ENCODE measurements at regions not wholly inside any gene's neighbourhood (a gene's known extent, or its start where the extent isn't known, plus 50 kb on each side); places are given as distances from the start of the nearest gene placed in this dataset.

GRCh38 chr11:28596816-28597215 lies 488.6 kb downstream of the METTL15 start:
- H3K36me3 Mint-ChIP-seq: no peaks in the 10 kb centered on the region
- POLR2A ChIA-PET: no interaction called here
- H3K4me1 Mint-ChIP-seq: no peaks in the 10 kb centered on the region

DNA sequence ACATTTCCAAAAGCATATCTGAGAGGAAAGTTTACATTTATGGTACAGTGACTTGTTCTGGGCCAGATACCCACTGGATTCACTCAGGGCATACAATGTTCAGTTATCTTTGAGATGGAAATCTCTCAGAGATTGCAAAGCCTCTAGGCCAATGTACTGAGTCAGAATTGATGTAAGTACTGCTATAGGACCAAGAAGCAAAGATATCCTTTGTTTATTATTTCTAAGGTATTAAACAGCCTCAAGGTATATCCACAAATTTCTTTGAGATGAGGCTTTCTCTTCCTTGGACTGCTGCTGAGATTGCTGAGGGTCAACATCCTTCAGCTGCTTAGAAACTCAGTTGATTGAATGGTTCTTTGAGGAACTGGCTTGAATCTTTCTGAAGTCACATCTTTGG lies 484.0 kb downstream of the METTL15 start:
- Mint-ChIP-seq H3K9me3 (peaks cover 0 to 24% (median 2%) of the 10 kb centered on the region in 9 donors), H3K4me1 (no peaks in the 10 kb centered on the region), H3K27me3 (peaks cover 0 to 18% (median 5%) of the 10 kb centered on the region in 5 donors), H3K36me3 (no peaks in the 10 kb centered on the region), H3K27ac (no peak overlapping the region), H3K4me3 (no peak overlapping the region)
- ATAC-seq (no peak), DNase-seq (no peak)
- POLR2A ChIA-PET: no interaction called here

More at GRCh38 chr11:28596816-28597215, 488.6 kb downstream of the METTL15 start:
- H3K4me3 Mint-ChIP-seq: no peak overlapping the region
- H3K9me3 Mint-ChIP-seq: peaks cover 0 to 19% (median 3%) of the 10 kb centered on the region in 9 donors
- H3K27ac Mint-ChIP-seq: no peak overlapping the region
- no peak for ATAC-seq
- no peak for DNase-seq
- peaks cover 0 to 18% (median 4%) of the 10 kb centered on the region in 5 donors for H3K27me3 Mint-ChIP-seq

- POLR2A ChIA-PET: no interaction called here
Measured at GRCh38 chr11:28584992-28585391, 476.8 kb downstream of the METTL15 start.

GRCh38 chr11:28582506-28582905 lies 474.3 kb downstream of the METTL15 start:
- no peaks in the 10 kb centered on the region for H3K27me3 Mint-ChIP-seq
- no peaks in the 10 kb centered on the region for H3K4me1 Mint-ChIP-seq
- ATAC-seq (no peak), DNase-seq (no peak)
- no peak overlapping the region for H3K27ac Mint-ChIP-seq
- POLR2A ChIA-PET: no interaction called here
- peaks cover 0 to 10% (median 0%) of the 10 kb centered on the region in 9 donors for H3K9me3 Mint-ChIP-seq
- H3K4me3 Mint-ChIP-seq: no peak overlapping the region
- no peaks in the 10 kb centered on the region for H3K36me3 Mint-ChIP-seq

More at GRCh38 chr11:28584992-28585391, 476.8 kb downstream of the METTL15 start:
- Mint-ChIP-seq H3K9me3 (peaks cover 0 to 10% (median 0%) of the 10 kb centered on the region in 9 donors), H3K27ac (no peak overlapping the region), H3K4me1 (no peaks in the 10 kb centered on the region), H3K36me3 (no peaks in the 10 kb centered on the region), H3K4me3 (no peak overlapping the region), H3K27me3 (no peaks in the 10 kb centered on the region)
- no peak for DNase-seq
- no peak for ATAC-seq

DNA sequence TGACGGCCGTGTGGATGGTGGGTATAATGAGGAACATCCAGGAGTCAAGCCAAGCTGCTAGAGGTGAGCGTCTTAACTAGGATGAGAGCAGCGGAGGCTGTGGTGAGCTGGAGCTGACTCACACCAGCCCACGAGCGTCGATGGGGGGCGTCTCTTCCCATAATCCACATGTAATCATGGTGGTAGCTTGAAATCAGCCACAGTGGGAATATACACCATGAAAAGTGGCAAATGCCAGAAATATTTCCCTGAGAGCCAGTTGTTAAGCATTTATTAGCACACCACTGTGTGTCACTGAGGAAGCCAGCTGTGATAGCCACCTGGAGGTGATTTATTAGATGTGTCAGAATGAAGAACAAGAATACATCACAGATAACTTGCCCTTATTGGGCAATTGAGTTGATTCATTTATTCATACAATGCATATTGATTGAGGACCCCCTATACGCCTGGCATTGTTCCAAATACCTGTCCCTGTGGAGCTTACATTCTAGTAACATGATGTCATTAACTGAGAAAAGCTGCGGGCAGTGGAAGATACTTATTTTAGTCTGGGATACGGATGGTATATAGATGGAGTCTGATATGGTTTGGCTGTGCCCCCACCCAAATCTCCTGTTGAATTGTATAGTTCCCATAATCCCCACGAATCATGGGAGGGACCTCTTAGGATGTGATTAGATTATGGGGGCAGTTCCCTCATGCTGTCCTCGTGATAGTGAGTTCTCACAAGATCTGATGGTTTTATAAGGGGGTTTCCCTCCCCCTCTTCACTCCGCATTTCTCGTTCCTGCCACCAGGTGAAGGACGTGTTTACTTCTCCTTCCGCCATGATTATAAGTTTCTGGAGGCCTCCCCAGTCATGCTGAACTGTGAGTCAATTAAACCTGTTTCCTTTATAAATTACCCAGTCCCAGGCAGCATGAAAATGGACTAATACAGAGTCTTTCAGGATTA lies 473.4 kb downstream of the METTL15 start:
- POLR2A ChIA-PET: no interaction called here
- Mint-ChIP-seq H3K27ac (no peak overlapping the region), H3K4me3 (no peak overlapping the region)

DNA sequence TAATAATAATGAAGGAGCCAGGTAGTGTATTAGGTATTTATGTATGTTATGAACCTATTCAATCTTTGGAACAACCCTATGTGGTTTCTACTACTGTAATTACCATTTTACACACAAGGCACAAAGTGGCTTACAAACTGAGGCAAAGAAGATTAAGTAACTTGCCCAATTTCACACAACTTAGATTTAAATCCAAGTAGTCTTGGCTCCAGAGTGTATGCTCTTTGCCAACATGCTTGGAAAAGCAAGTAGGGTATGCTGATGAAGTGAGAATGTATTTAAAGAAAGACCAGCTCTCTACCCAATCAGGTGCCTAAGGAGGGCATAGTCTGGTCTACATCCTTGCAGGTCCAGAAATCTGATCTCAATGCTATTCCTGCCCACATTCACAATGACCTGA lies 463.2 kb downstream of the METTL15 start:
- no peak for ATAC-seq
- Mint-ChIP-seq H3K4me1 (no peaks in the 10 kb centered on the region), H3K27ac (no peak overlapping the region), H3K36me3 (no peaks in the 10 kb centered on the region), H3K4me3 (no peak overlapping the region), H3K27me3 (peaks cover 0 to 10% (median 0%) of the 10 kb centered on the region in 5 donors), H3K9me3 (peaks cover 0 to 10% (median 4%) of the 10 kb centered on the region in 9 donors)
- POLR2A ChIA-PET: no interaction called here
- DNase-seq: no peak

More for the DNA sequence above, 473.4 kb downstream of the METTL15 start:
- Mint-ChIP-seq H3K9me3 (peaks cover 0 to 10% (median 0%) of the 10 kb centered on the region in 9 donors), H3K36me3 (no peaks in the 10 kb centered on the region), H3K27me3 (no peaks in the 10 kb centered on the region), H3K4me1 (no peaks in the 10 kb centered on the region)
- DNase-seq (no peak), ATAC-seq (no peak)

DNA sequence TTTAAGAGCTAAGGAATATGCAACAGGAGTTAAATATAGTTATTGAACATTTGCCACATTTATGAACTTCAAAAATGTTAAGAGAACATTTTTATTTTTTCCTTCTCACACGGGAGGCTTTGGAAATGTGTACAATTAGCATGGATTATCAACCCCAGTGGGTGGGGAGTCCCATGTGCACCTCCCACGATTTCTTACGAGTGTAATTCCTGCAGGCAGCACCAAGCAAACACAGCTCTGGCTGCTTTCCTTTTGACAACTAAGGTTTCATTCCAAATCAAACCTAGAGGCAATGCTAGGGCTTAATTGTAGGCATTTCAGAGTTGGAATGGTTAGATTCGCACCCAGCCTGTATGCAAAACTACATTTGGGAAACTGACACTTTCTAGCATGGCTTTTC lies 460.9 kb downstream of the METTL15 start:
- Mint-ChIP-seq H3K27me3 (peaks cover 0 to 10% (median 3%) of the 10 kb centered on the region in 5 donors), H3K27ac (no peak overlapping the region), H3K4me3 (no peak overlapping the region), H3K36me3 (no peaks in the 10 kb centered on the region), H3K9me3 (peaks cover 0 to 10% (median 4%) of the 10 kb centered on the region in 9 donors), H3K4me1 (no peaks in the 10 kb centered on the region)
- POLR2A ChIA-PET: no interaction called here
- DNase-seq: no peak
- no peak for ATAC-seq

DNA sequence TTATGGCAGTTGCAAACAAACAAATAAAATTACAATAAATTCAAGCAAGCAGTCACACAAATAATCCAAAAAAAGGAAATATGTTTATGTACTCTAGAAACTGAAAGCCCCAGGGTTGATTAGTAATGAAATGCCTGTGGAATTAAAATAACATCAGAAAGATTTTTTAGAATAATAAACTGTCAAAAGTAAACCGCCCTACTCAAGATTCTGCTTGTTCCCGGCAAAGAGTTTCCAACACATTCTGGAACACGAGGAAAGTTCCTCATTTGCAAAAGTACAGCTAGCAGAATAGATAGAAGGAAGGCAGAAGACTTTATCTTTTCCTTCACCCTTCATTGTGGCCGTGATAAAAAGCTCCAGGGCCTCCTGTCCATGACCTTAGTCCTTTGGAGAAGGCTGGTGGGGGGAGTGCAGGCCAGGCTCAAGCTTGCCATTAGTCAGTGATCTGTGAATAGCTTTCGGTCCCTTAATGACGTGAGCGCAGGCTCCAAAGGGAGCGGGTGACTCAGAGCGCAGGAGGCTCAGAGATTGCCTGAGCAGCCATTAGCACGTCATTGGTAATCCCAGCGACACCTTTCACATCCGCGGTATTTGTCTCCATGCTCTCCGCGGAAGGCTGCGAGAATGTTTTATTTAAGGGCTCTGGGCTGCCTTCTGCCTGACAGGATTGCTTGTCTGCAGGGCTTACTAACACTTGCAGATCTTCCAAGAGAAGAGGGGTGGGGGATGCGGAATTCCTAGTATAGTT lies 458.3 kb downstream of the METTL15 start:
- Mint-ChIP-seq H3K36me3 (no peaks in the 10 kb centered on the region), H3K27ac (no peak overlapping the region), H3K27me3 (peaks cover 1 to 9% (median 3%) of the 10 kb centered on the region in 5 donors), H3K9me3 (peaks cover 0 to 10% (median 5%) of the 10 kb centered on the region in 9 donors), H3K4me1 (no peaks in the 10 kb centered on the region), H3K4me3 (no peak overlapping the region)
- POLR2A ChIA-PET: no interaction called here
- ATAC-seq (no peak), DNase-seq (no peak)

DNA sequence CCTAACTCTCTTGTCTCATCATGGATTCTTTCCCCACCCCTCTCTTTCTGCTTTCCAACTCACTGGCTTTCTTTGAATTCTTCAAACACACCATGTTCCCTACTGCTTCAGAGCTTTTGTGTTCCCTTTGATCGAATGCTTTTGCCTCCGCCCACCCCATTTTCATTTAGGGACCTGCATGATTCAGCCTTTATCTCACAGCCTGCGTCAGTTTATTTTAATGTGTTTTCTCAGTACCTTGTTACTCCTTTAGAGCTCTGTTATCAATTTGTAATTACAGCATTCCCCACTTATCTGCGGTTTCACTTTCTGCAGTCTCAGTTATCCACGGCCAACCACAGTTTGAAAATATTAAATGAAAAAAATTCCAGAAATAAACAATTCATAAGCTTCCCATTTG lies 451.3 kb downstream of the METTL15 start:
- DNase-seq (no peak), ATAC-seq (no peak)
- Mint-ChIP-seq H3K36me3 (no peaks in the 10 kb centered on the region), H3K9me3 (peaks cover 0 to 13% (median 0%) of the 10 kb centered on the region in 9 donors), H3K4me3 (no peak overlapping the region), H3K27me3 (peaks cover 0 to 15% (median 3%) of the 10 kb centered on the region in 5 donors), H3K4me1 (no peaks in the 10 kb centered on the region), H3K27ac (no peak overlapping the region)
- POLR2A ChIA-PET: no interaction called here

DNA sequence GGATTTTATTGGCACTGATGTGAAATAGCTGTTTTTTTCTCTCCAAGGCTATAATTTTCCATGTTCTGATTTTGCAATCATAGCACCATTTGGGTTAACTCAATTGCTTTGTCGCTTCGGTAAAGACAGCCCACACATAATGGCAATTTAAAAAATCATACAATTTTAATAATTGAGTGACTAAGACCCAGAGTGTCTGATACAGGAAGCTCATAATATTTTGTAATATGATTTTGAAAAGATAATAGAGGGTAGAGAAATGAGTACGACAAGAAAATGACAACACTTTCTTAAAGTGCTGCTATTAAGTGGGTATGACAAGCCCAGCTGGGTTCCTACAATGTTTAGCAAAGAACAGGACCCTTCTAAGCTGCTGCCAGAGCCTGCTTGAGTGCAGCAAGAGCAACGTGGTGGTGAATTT lies 439.1 kb downstream of the METTL15 start:
- Mint-ChIP-seq H3K4me1 (no peaks in the 10 kb centered on the region), H3K27me3 (peaks cover 0 to 1% (median 0%) of the 10 kb centered on the region in 5 donors), H3K36me3 (no peaks in the 10 kb centered on the region), H3K4me3 (no peak overlapping the region), H3K9me3 (no peaks in the 10 kb centered on the region), H3K27ac (no peak overlapping the region)
- ATAC-seq (no peak), DNase-seq (no peak)
- POLR2A ChIA-PET: no interaction called here

DNA sequence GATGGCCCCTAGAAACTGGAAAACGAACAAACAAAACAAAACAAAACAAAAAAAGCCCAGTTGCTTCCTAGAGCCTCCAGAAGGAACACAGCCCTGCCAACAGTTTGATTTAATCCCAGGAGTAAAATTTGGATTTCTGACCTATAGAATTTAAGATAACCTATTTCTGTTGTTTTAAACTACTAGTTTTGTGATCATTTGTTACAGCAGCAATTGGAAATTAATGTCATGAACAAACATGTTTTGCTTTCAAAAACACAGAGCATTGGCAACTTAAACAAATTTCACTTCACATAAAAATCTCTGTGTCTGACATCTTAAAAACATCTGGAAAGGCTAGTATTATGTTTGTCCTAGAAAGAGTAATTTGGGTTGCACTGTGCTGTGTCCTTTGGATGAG lies 437.3 kb downstream of the METTL15 start:
- ATAC-seq (no peak), DNase-seq (no peak)
- Mint-ChIP-seq H3K4me3 (no peak overlapping the region), H3K27ac (no peak overlapping the region), H3K9me3 (no peaks in the 10 kb centered on the region), H3K36me3 (no peaks in the 10 kb centered on the region), H3K27me3 (peaks cover 0 to 2% (median 0%) of the 10 kb centered on the region in 5 donors), H3K4me1 (no peaks in the 10 kb centered on the region)
- POLR2A ChIA-PET: no interaction called here

GRCh38 chr11:28542561-28542960 lies 434.4 kb downstream of the METTL15 start:
- no peaks in the 10 kb centered on the region for H3K9me3 Mint-ChIP-seq
- peaks cover 0 to 3% (median 1%) of the 10 kb centered on the region in 5 donors for H3K27me3 Mint-ChIP-seq
- POLR2A ChIA-PET: no interaction called here
- H3K27ac Mint-ChIP-seq: no peak overlapping the region
- ATAC-seq (no peak), DNase-seq (no peak)
- no peak overlapping the region for H3K4me3 Mint-ChIP-seq
- H3K36me3 Mint-ChIP-seq: no peaks in the 10 kb centered on the region
- no peaks in the 10 kb centered on the region for H3K4me1 Mint-ChIP-seq
